ENCODE measurements at regions not wholly inside any gene's neighbourhood (a gene's known extent, or its start where the extent isn't known, plus 50 kb on each side); places are given as distances from the start of the nearest gene placed in this dataset.
"Not testable (repeated sequence)": the region's sequence is repeated elsewhere in the genome, so short reads cannot be mapped to it uniquely, and the experiment has no call there.

GRCh38 chr17:45649796-45650195, 134.3 kb upstream of the CRHR1 start:
- DNase-seq (ENCODE audit: low spot score): no peak

DNA sequence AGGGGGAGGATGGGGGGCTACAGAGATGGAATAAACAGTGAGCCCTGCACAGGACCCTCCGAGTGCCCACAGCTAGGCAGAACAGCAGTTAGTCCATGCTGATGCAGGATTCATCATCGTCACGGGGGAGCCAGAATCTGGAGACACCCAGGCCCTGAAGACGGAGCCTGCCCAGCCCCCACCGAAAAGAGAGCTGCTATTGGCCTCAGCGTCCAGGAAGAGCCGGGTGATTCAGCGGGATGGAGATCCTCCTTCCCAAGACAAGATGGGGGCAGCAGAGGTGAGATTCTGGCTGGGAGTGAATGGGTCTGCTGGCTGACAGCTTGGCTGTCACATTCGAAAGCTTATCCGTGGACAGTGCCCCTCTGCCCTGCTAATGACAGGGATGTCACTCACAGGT, 133.6 kb upstream of the CRHR1 start:
- no peak for DNase-seq (ENCODE audit: low spot score)

GRCh38 chr17:45651145-45651709, 132.9 kb upstream of the CRHR1 start:
- no peak for DNase-seq (ENCODE audit: low spot score)

DNA sequence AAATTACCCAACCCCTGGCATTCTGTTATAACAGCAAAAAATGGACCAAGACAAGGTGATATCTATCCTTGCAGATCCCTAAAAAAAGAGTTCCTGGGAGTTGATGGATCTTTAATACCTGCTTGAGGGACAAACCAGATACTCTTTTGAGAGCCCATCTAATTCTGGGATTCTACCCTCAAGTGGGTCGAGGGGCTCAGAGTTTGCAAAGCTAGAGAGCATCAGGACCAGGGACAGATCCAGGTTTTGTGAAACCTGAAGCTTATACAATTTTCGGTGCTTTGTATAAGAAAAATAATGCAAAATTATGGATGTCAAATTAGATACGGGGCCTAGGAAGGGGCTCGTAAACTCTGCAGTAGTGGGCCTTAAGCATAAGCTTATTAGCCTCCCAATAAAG, 130.5 kb upstream of the CRHR1 start:
- DNase-seq (ENCODE audit: low spot score): no peak

DNA sequence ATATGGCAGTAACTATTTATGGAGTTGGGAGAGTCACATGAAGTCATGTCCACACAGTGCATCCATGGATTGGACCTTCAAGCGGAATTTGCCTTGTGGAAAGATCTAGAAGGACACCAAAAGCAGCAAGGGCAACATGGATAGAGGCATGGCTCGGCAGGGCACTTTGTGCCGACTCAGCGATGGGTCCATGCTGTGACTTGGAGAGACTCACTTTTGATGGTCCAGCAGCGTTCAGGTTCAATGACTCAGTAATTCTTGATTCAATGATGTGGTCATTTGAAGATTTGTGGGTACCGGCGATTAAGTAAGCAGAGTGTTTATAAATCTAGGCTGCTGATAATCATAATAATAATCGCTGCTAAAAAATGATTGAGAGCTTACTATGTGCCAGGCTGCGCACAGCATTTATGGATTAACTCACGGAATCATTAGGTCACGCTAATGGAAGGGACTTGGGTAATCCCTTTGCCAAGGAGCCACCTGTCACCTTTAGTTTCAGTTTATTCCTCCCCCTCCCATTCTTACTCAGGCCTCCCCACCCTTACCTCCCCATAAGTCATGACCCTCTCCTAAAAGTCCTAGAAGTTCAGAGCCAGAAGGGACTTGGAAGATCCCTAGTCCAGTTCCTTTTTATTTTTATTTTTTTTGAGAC, 127.5 kb upstream of the CRHR1 start:
- DNase-seq (ENCODE audit: low spot score): no peak

DNA sequence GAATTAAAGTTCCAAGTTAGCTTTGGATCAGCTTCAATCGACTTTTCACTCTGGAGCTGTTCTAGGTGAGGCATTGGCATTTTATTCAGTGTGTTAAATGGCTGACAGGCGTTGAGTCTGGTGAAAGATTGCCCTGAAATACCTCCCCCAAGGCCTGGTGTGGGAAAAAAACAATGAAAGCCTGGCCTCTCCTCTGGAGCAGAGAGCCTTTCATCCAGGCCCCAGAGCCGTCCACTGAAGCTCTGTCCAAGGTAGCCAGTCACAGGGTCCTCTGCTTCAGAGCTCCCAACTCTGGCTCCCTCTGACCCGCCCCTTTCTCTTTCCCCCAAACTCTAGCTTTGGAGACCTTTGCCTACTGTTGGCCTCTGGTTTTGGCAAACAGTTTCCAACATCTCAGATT, 123.6 kb upstream of the CRHR1 start:
- DNase-seq (ENCODE audit: low spot score): no peak

DNA sequence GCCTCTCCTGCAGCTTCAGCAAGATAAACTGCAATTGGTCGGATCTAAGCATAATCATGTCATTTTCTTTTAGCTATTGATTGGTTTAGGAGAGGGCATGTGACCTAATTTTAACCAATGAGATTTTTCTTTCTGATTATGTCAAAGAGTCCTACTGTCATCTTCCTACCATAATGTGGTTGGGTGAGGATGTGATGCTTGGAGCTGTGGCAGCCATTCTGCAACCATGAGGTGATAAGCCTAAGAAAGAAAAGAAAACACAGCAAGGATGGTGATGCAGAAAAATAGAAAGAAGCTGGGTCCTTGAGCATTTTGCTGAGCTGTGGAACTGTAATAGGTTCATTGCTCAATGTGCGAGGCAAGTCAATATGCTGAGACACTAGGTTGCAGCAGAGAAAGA, 121.7 kb upstream of the CRHR1 start:
- DNase-seq (ENCODE audit: low spot score): no peak

DNA sequence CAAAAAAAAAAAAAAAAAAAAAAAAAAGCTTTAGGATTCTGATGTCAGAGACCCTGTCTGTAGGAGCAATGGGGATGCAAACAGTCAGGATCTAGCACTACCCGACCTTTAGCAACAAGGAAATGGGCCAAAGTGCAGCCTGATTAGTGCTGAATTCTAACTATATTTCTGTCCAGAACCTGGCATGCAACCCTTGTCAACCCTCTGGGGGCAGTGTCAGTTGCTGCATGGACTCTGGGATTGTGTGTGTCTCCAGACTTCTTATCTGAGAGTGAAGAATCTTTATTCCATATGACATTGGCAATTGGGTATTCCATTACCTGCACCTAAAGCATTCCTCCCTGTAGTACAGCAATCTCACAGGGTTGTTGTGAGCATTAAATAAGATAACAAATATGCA, 120.3 kb upstream of the CRHR1 start:
- DNase-seq (ENCODE audit: low spot score): no peak

DNA sequence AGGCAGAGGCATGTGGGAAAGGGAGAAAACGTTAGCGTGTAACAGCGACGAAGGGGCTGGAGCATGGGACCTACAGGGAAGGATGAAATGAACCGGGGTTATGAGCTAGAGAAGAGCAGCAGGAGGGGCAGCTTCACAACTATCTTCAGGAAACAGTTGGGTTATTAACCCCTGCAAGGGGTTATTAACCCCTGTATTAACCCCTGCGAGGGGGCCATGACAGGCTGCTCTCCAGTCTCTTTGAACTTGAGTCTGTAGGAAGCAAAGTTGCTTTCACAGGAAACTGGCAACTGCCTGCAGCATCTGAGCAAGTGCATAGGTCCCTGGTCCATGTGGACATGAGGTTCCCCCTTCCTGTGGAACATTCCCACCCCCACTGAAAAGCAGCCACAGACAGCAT, 119.2 kb upstream of the CRHR1 start:
- DNase-seq (ENCODE audit: low spot score): no peak

GRCh38 chr17:45666046-45666600, 118.0 kb upstream of the CRHR1 start:
- no peak for DNase-seq (ENCODE audit: low spot score)

DNA sequence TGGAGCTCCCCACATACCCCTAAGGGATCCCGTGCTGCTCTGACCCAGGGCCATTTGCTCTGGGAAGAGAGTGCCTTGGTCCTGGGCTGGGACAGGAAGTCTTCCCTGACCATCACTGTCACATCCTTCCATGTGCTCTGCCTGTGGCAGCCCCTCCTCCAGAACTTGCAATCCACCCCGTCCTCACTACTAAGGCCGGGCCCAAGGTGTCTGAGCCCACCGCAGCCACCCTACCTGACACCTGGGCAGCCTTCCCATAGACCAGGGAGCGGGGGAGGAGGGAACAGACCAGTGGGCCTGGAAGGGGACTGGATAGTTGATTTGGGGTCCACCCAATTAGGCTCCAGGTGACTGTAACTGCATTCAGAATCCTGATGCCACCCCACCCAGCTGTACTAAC, 117.5 kb upstream of the CRHR1 start:
- DNase-seq (ENCODE audit: low spot score): no peak

DNA sequence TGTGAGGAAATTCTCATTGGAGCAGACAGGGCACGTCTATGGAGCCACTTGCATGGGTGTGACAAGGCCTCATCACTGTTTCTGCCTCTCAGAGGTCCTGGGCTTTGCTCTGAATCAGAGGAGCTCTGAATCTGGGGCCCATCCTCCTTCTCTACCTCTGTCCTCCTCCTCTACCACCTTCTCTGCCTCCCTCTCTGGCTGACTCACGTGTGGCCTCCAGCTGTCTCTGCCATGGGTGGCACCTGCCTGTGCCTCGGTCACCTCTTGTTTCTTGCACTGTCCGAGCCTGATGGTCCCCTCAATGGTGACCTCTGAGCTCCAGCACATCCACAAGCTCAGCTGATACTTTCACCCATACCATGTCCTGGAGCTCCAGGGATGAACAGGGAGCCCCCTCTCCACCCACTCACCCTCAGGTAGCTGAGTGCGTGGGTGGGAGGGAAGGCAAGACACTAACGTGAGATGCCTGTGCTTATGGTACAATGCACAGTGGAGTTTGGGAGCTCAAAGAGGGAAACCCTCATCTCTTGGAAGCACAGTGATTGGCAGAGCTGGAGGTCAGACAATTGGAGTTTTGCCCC, 116.4 kb upstream of the CRHR1 start:
- DNase-seq (ENCODE audit: low spot score): no peak

DNA sequence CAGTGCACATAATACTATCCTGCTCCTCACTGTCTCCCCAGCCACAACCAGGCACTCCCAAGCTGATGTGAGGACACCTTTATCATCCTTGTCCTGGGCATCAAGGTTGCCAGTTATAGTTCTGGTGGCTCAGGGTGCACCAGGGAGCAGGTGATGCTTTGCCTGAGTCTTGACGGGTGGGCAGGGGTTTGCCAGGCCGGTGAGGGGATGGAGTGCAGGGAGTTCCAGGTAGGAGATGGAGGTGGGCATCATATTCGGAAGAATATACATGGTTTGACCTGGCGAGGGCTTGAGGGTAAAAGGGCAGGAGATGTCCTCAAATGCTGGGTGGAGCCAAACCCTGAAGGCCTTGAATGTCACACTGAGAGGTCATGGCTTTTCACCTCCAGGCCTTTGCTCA, 115.8 kb upstream of the CRHR1 start:
- no peak for DNase-seq (ENCODE audit: low spot score)

DNA sequence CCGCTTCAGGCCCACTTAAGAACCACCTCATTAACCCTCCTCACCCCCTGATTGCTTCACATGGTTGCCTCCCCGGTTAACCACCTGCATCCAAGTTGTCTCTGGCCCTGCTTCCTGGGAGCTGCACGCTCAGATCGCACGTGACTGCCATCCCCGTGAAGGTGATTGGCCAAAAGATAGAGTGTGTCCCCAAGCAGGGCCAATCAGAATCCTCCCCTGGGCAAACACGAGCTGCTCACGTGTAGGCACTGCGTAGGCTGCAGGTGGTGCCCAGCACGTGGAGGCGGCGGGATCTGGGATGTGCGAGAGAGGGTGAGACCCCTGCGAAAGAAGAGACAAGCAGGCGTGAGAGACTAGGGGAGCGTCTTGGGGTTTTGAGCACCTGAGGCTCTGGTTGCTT, 111.8 kb upstream of the CRHR1 start:
- DNase-seq (ENCODE audit: low spot score): no peak

GRCh38 chr17:45672792-45673191, 111.3 kb upstream of the CRHR1 start:
- DNase-seq (ENCODE audit: low spot score): no peak

DNA sequence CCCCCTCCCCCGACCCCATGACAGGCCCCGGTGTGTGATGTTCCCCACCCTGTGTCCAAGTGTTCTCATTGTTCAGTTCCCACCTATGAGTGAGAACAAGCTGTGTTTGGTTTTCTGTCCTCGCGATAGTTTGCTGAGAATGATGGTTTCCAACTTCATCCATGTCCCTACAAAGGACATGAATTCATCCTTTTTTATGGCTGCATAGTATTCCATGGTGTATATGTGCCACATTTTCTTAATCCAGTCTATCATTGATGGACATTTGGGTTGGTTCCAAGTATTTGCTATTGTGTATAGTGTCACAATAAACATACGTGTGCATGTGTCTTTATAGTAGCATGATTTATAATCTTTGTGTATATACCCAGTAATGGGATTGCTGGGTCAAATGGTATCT, 110.4 kb upstream of the CRHR1 start:
- DNase-seq (ENCODE audit: low spot score): not testable (repeated sequence)

- DNase-seq (ENCODE audit: low spot score): no peak
Measured at GRCh38 chr17:45675012-45675411, 109.1 kb upstream of the CRHR1 start.

DNA sequence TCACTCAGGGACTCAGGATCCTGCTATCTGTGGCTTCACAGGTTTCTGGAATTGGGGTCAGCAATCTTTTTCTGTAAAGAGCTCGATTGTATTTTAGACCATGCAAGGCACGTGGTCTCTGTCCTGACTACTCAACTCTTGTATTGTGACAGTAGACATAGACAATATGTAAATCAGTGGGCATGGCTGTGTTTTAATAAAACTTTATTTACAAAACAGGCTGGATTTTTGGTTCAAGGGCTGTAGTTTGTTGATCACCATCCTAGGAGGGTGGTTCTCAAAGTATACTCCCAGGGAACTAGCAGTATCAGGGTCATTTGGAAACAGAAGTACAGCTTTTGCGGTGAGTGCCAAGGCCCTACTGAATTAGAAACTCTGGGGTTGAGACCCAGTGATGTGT, 108.2 kb upstream of the CRHR1 start:
- no peak for DNase-seq (ENCODE audit: low spot score)

GRCh38 chr17:45676695-45677094, 107.4 kb upstream of the CRHR1 start:
- no peak for DNase-seq (ENCODE audit: low spot score)

GRCh38 chr17:45677770-45678169, 106.3 kb upstream of the CRHR1 start:
- no peak for DNase-seq (ENCODE audit: low spot score)

DNA sequence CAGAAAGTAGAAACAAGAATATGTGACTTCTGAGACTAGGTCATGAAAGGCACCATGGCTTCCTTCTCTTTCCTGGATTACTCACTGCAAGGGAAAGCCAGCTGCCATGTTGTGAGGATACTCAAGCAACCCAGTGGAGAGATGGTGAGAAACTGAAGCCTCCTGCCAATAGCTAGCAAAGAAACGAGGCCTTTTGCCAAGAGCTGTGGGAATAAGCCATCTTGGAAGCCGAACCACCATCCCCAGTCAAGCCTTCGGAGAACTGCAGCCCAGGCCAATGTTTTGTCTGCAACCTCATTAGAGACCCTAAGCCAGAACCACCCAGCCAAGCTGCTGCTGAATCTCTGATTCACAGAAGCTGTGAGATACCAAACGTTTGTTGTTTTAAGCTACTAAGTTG, 104.7 kb upstream of the CRHR1 start:
- no peak for DNase-seq (ENCODE audit: low spot score)

GRCh38 chr17:45680360-45680759, 103.8 kb upstream of the CRHR1 start:
- DNase-seq (ENCODE audit: low spot score): no peak

DNA sequence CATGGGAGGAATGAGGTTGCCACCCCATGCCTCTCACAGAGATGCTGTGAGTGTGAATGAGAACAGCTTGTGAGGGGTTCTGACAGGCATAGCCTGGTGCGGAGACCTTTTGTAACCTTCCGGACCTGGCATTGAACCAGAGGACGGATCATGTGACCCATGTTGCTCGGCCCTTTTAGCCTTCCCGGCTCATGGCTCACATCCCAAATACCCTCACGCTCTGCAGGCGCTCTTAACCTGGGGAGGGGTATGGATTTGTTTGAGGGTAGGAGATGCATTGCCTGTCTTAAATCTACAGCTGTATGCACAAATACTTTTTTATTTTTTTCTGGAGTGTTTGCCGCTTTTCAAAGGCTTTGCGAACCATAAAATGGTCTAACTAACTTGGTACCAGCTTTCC, 102.4 kb upstream of the CRHR1 start:
- DNase-seq (ENCODE audit: low spot score): no peak

GRCh38 chr17:45686250-45686649, 97.9 kb upstream of the CRHR1 start:
- DNase-seq (ENCODE audit: low spot score): no peak

All from AG20443 (cell line).